ENCODE measurements at regions not wholly inside any gene's neighbourhood (a gene's known extent, or its start where the extent isn't known, plus 50 kb on each side); places are given as distances from the start of the nearest gene placed in this dataset.

DNA sequence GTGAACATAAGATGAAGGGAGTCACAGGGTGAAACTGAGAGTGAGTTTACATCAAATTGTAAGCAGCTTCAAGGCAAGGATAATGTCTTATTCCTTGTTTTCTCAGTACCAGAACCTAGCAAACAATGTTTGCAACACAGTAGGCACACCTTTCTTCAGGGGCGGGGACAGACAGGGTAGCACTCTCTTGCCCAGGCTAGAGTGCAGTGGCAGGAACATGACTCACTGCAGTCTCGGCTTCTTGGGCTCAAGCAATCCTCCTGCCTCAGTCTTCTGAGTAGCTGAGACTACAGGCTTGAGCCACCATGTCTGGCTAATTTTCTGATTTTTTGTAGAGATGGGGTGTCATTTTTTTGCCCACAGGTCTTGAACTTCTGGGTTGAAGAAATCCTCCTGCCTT is 299.8 kb downstream of the CD83 start:
- TF ChIP-seq, protein P1, sequence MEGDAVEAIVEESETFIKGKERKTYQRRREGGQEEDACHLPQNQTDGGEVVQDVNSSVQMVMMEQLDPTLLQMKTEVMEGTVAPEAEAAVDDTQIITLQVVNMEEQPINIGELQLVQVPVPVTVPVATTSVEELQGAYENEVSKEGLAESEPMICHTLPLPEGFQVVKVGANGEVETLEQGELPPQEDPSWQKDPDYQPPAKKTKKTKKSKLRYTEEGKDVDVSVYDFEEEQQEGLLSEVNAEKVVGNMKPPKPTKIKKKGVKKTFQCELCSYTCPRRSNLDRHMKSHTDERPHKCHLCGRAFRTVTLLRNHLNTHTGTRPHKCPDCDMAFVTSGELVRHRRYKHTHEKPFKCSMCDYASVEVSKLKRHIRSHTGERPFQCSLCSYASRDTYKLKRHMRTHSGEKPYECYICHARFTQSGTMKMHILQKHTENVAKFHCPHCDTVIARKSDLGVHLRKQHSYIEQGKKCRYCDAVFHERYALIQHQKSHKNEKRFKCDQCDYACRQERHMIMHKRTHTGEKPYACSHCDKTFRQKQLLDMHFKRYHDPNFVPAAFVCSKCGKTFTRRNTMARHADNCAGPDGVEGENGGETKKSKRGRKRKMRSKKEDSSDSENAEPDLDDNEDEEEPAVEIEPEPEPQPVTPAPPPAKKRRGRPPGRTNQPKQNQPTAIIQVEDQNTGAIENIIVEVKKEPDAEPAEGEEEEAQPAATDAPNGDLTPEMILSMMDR (IDR thresholded peaks at IDR 0.05 in 2 of 3, conservative IDR thresholded peaks at IDR 0.05 in 1 of 3; ENCODE audit: borderline replicate concordance in 1 of 3, insufficient read depth in 1 of 3, low read depth in 2 of 3, low read length in 2 of 3) = no peak
- TF ChIP-seq ZNF274 (IDR thresholded peaks at IDR 0.05; ENCODE audit: low read depth, low read length) (no peak), SIN3A (IDR thresholded peaks at IDR 0.05; ENCODE audit: low read depth) (no peak), ZFX (IDR thresholded peaks at IDR 0.05) (no peak), POLR2AphosphoS5 (IDR thresholded peaks at IDR 0.05; ENCODE audit: low read depth, low read length) (no peak), RAD21 (IDR thresholded peaks at IDR 0.05; ENCODE audit: low read depth) (no peak), SRF (IDR thresholded peaks at IDR 0.05; ENCODE audit: low read depth) (no peak), EZH2phosphoT487 (IDR thresholded peaks at IDR 0.05; ENCODE audit: borderline replicate concordance) (no peak)
- TF ChIP-seq, protein P2, sequence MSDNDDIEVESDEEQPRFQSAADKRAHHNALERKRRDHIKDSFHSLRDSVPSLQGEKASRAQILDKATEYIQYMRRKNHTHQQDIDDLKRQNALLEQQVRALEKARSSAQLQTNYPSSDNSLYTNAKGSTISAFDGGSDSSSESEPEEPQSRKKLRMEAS (IDR thresholded peaks at IDR 0.05) = no peak
- TF ChIP-seq, protein P3, sequence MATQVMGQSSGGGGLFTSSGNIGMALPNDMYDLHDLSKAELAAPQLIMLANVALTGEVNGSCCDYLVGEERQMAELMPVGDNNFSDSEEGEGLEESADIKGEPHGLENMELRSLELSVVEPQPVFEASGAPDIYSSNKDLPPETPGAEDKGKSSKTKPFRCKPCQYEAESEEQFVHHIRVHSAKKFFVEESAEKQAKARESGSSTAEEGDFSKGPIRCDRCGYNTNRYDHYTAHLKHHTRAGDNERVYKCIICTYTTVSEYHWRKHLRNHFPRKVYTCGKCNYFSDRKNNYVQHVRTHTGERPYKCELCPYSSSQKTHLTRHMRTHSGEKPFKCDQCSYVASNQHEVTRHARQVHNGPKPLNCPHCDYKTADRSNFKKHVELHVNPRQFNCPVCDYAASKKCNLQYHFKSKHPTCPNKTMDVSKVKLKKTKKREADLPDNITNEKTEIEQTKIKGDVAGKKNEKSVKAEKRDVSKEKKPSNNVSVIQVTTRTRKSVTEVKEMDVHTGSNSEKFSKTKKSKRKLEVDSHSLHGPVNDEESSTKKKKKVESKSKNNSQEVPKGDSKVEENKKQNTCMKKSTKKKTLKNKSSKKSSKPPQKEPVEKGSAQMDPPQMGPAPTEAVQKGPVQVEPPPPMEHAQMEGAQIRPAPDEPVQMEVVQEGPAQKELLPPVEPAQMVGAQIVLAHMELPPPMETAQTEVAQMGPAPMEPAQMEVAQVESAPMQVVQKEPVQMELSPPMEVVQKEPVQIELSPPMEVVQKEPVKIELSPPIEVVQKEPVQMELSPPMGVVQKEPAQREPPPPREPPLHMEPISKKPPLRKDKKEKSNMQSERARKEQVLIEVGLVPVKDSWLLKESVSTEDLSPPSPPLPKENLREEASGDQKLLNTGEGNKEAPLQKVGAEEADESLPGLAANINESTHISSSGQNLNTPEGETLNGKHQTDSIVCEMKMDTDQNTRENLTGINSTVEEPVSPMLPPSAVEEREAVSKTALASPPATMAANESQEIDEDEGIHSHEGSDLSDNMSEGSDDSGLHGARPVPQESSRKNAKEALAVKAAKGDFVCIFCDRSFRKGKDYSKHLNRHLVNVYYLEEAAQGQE (IDR thresholded peaks at IDR 0.05; ENCODE audit: low read depth) = no peak
- TF ChIP-seq, protein P4, sequence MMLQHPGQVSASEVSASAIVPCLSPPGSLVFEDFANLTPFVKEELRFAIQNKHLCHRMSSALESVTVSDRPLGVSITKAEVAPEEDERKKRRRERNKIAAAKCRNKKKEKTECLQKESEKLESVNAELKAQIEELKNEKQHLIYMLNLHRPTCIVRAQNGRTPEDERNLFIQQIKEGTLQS (IDR thresholded peaks at IDR 0.05) = no peak

Data from HCT116 (cell line).